Naive thymus-derived CD8-positive, alpha-beta T cell (primary cell): ENCODE measurements at regions not wholly inside any gene's neighbourhood (a gene's known extent, or its start where the extent isn't known, plus 50 kb on each side); places are given as distances from the start of the nearest gene placed in this dataset.
A peak's percentile ranks its signal among the peaks of the same experiment; 100 is the strongest.

ENCODE experiments used
- ATAC-seq, 2 donors: fragments of 150-1000 bp; cut with Tn5 transposase in 1 of 2; sonication (Bioruptor Pico), chemical (Tn5 transposase) in 1 of 2; 1 replicate in 1 of 2; 2 replicates in 1 of 2; pipeline ENCODE4 v1.10.0; 2021; ENCODE audit warnings: mild to moderate bottlenecking in 2 of 2, moderate library complexity in 2 of 2
- POLR2A ChIA-PET: fragments of 350-600 bp; sonication (Branson Sonifier 250); formaldehyde crosslinking; loops from one replicate; lab custom pipeline; 2021; ENCODE audit warnings: antibody characterized with exemption; lab: Charles Lee
- DNase-seq, 10 donors: peaks; one replicate each; pipeline versions ENCODE4 v3.0.0 to v3.0.0-alpha.2; 2020 to 2022
- H3K27ac Mint-ChIP-seq, 10 donors: one replicate each; pipeline ENCODE4 v1.8.0; 2020 to 2022; ENCODE audit warnings: mild to moderate bottlenecking in 10 of 10, mixed read lengths in 10 of 10, moderate library complexity in 4 of 10, inconsistent platforms in 1 of 10
- H3K27me3 Mint-ChIP-seq, 5 donors: one replicate each; pipeline ENCODE4 v1.8.0; 2021 to 2022; ENCODE audit warnings: mixed read lengths in 5 of 5
- H3K36me3 Mint-ChIP-seq, 3 donors: one replicate each; pipeline ENCODE4 v1.8.0; 2020 to 2022; ENCODE audit warnings: mixed read lengths in 3 of 3, mild to moderate bottlenecking in 2 of 3, inconsistent platforms in 1 of 3
- H3K4me1 Mint-ChIP-seq, 4 donors: one replicate each; pipeline ENCODE4 v1.8.0; 2021 to 2022; ENCODE audit warnings: mixed read lengths in 4 of 4
- H3K4me3 Mint-ChIP-seq, 10 donors: one replicate each; pipeline ENCODE4 v1.8.0; 2020 to 2022; ENCODE audit warnings: mild to moderate bottlenecking in 10 of 10, mixed read lengths in 10 of 10, moderate library complexity in 6 of 10, inconsistent platforms in 1 of 10
- H3K9me3 Mint-ChIP-seq, 9 donors: one replicate each; pipeline ENCODE4 v1.8.0; 2020 to 2022; ENCODE audit warnings: mixed read lengths in 9 of 9, mild to moderate bottlenecking in 3 of 9, inconsistent platforms in 1 of 9, moderate library complexity in 1 of 9

DNA sequence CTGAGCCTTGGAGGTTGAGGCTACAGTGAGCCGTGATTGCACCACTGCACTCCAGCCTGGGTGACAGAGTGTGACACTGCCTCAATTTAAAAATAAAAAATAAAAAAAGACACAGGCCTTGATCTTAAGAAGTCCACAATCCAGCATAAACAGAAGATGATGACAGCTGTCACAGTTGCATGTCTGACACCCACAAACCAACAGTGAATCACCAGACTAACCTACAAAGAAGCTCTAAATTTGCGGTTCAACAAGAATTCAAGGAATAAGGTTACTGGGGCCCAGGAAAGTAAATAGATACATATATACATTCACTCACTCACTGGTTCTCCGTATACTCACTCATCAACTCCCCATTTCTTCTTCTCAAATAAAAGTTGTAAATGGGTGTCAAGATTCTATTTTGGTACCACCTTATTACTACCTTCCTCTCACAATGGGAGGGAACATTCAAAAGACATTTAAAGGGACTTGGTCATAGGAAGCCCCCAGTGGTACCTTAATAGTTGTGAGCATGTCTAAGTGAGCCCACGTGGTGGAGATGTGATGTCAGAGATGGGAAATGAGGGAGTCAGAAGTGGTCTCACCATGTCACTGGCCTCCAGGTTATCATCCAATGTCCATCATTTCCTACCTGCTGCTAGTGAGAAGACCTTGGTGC, 66.9 kb upstream of the PRDX6 start:
- peak overlapping the region in 5 of 10 donors; percentile 36 to 66 (median 49) for H3K4me3 Mint-ChIP-seq
- no peak for DNase-seq
- ATAC-seq = peak; percentile 44 to 49
- peaks cover 16 to 76% (median 41%) of the 10 kb centered on the region in 4 donors for H3K4me1 Mint-ChIP-seq
- POLR2A ChIA-PET = interaction anchor here (0.8 to 1.5 kb wide), 2 partner anchors 11 to 414 kb away, joined by 3 read pairs; no protein-coding TSS in a partner anchor
- no peaks in the 10 kb centered on the region for H3K27me3 Mint-ChIP-seq
- no peaks in the 10 kb centered on the region for H3K9me3 Mint-ChIP-seq
- H3K36me3 Mint-ChIP-seq = peaks cover 0 to 16% (median 4%) of the 10 kb centered on the region in 3 donors
- peak overlapping the region in 9 of 10 donors; percentile 14 to 83 (median 56) for H3K27ac Mint-ChIP-seq

DNA sequence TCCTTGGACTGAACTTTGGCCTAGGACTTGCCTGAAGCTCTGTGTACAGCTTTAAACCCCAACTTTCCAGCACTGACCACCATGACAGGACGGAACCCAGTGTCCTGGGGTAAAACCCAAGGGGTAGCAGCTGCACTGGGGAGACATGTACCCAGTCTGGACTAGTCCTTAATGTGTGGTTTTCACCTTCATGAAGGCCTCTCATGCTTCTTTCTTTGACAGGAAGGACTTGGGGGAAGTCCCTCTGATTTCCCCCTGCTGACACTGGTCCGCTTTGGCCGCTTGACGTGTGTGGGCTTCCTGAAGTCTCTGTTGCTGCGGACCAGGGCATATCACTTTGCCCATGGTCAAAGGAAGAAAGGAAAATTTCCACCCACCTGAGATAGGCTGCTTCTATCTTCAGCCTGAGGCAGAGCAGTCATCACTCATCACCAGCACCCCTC, 66.3 kb upstream of the PRDX6 start:
- Mint-ChIP-seq H3K36me3 (peaks cover 0 to 19% (median 4%) of the 10 kb centered on the region in 3 donors), H3K27ac (peak overlapping the region in 8 of 10 donors; percentile 14 to 83 (median 60)), H3K9me3 (no peaks in the 10 kb centered on the region), H3K27me3 (no peaks in the 10 kb centered on the region), H3K4me1 (peaks cover 16 to 82% (median 41%) of the 10 kb centered on the region in 4 donors), H3K4me3 (peak overlapping the region in 4 of 10 donors; percentile 36 to 66 (median 46))
- ATAC-seq (peak; percentile 21 to 39), DNase-seq (peak in 1 of 10 donors; percentile 23)
- POLR2A ChIA-PET = interaction anchor here (0.8 to 1.5 kb wide), 2 partner anchors 12 to 413 kb away, joined by 3 read pairs; no protein-coding TSS in a partner anchor

GRCh38 chr1:173411835-173412742, 65.0 kb upstream of the PRDX6 start:
- ATAC-seq (no peak), DNase-seq (no peak)
- POLR2A ChIA-PET = interaction anchor here (0.7 kb wide), 1 partner anchor 666 kb away, joined by 5 read pairs; no protein-coding TSS in a partner anchor
- H3K9me3 Mint-ChIP-seq = no peaks in the 10 kb centered on the region
- no peaks in the 10 kb centered on the region for H3K27me3 Mint-ChIP-seq
- no peak overlapping the region for H3K4me3 Mint-ChIP-seq
- peak overlapping the region in 8 of 10 donors; percentile 6 to 82 (median 32) for H3K27ac Mint-ChIP-seq
- H3K4me1 Mint-ChIP-seq = peaks cover 11 to 78% (median 34%) of the 10 kb centered on the region in 4 donors
- H3K36me3 Mint-ChIP-seq = peaks cover 2 to 24% (median 4%) of the 10 kb centered on the region in 3 donors

DNA sequence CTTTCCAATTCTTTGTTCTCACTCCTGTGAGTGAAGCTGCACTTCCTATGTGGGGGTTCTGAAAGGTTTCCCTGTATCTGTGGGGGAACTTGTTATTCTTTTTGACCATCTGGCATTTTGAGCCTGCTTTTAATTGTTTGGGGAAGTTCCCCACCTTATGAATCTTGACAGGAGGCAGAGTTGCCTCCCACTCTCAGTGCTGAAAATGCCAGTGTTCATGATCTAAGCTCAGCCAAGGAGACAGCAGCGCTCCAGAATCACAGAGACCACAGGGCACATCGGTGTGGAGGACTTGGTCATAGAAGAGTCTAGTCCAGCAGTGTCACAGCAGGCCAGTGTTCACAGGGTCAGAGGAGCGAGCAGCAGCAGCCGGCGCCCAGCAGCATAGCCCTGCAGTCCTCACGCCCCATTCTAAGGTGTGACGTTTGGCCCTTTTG, 63.8 kb upstream of the PRDX6 start:
- Mint-ChIP-seq H3K27ac (peak overlapping the region in 8 of 10 donors; percentile 2 to 82 (median 48)), H3K4me3 (peak overlapping the region in 1 of 10 donors; percentile 21), H3K9me3 (no peaks in the 10 kb centered on the region), H3K36me3 (peaks cover 4 to 36% (median 5%) of the 10 kb centered on the region in 3 donors), H3K4me1 (peaks cover 11 to 80% (median 26%) of the 10 kb centered on the region in 4 donors), H3K27me3 (no peaks in the 10 kb centered on the region)
- ATAC-seq (no peak), DNase-seq (no peak)
- POLR2A ChIA-PET = interaction anchor here (0.6 kb wide), 1 partner anchor 54 kb away, joined by 3 read pairs; no protein-coding TSS in a partner anchor

DNA sequence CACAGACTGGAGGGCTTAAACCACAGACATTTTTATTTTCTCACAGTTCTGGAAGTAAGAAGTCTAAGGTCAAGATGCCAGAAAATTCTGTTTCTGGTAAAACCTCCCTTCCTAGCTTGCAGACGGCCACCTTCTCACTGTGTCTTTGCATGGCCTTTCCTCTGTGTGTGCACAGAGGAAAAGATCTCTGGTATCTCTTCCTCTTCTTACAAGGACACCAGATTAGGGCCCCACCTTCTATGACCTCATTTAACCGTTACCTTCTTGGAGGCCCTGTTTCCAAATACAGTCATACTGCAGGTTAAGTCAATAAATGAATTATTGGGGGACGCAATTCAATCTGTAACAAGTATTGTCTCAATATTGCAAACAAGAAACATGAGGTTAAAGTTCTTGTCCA, 63.0 kb upstream of the PRDX6 start:
- no peaks in the 10 kb centered on the region for H3K27me3 Mint-ChIP-seq
- POLR2A ChIA-PET = no interaction called here

DNA sequence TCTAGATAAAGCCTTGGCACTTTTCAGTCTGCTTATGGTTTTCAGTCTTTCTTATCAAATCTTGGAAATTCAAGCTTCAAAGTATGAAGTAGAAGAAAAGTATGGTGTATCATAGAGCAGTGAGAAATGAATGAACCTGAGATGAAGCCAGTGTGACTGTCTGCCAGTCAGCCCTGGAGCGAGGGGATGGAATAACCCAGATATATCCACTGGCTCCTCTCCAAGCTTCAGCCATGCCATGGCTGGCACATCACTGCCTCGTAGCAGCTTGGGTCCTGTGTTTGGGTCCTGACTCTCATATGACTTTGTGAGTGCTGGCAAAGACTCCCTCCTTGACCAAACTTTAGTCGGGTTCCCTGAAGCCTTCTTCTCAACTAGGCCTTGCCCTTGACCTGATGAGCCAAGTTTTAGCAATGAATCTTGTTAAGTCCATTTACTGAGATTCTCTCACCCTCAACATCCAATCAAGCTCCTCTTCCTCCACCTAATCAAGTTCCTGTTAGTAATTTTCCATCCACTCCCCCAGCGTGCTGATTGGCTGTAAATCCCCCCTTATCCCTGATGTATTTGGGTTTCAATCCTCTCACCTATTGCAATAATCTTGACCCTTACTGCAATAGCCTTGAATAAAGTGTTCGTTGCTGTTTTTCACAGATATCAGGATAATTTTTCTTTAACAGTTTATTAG, 62.5 kb upstream of the PRDX6 start:
- Mint-ChIP-seq H3K27ac (peak overlapping the region in 6 of 10 donors; percentile 10 to 82 (median 52)), H3K4me1 (peaks cover 7 to 77% (median 17%) of the 10 kb centered on the region in 4 donors), H3K9me3 (no peaks in the 10 kb centered on the region), H3K27me3 (no peaks in the 10 kb centered on the region), H3K36me3 (peaks cover 4 to 37% (median 6%) of the 10 kb centered on the region in 3 donors), H3K4me3 (no peak overlapping the region)
- DNase-seq = no peak
- POLR2A ChIA-PET = no interaction called here
- no peak for ATAC-seq

More for the DNA sequence above, 63.0 kb upstream of the PRDX6 start:
- no peak for DNase-seq
- peak overlapping the region in 6 of 10 donors; percentile 10 to 82 (median 24) for H3K27ac Mint-ChIP-seq
- no peak for ATAC-seq
- peaks cover 4 to 37% (median 6%) of the 10 kb centered on the region in 3 donors for H3K36me3 Mint-ChIP-seq
- H3K4me3 Mint-ChIP-seq = peak overlapping the region in 1 of 10 donors; percentile 58
- no peaks in the 10 kb centered on the region for H3K9me3 Mint-ChIP-seq
- H3K4me1 Mint-ChIP-seq = peaks cover 9 to 80% (median 22%) of the 10 kb centered on the region in 4 donors

DNA sequence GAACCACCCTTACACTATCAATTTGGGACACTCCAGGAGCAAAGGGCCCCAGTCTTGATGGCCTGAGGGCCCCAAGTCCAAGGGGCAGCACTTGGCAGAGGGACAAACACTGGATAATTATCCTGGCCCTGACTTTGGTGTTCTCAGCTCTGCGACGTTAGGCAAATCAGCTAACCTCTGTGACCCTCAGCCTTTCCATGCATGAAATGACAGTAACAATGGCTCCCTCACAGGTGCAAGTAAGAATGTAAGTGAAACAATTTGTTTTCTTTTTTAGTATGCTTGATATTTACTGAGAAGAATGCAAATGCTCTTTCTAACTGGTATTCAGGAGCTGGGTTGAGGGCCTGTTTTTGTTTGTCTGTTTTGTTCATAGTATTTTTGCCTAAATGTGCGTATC, 61.6 kb upstream of the PRDX6 start:
- ATAC-seq (no peak), DNase-seq (no peak)
- Mint-ChIP-seq H3K4me1 (peaks cover 11 to 77% (median 16%) of the 10 kb centered on the region in 4 donors), H3K9me3 (no peaks in the 10 kb centered on the region), H3K27ac (peak overlapping the region in 4 of 10 donors; percentile 19 to 73 (median 35)), H3K27me3 (no peaks in the 10 kb centered on the region), H3K36me3 (peaks cover 4 to 39% (median 6%) of the 10 kb centered on the region in 3 donors), H3K4me3 (peak overlapping the region in 1 of 10 donors; percentile 16)
- POLR2A ChIA-PET = no interaction called here

DNA sequence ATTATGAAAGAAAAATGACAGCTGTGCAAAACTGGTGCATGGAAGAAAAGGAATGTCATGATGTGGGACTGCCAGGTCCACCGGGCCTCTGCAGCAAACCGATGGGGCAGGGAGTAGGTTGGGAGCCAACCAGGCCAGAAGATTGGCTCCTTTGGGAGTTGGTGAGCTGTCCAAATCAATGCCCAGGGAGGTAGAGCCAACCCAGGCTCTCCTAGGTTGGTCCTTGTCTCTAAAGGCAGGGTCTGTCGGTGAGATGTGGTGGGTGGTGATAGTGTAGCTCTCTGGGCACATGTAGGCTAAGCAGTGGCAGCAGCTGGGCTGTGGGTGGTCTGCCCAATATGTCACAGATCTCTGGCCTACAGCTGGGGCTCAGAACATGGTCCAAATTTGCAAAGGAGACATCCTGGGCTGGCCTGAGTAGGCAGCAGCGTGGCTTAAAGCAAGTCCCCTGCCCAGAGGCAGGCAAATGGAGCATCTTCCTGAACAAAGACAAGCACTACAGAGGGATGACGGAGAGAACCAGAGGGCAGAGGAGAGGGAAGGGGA, 61.2 kb upstream of the PRDX6 start:
- DNase-seq = no peak
- POLR2A ChIA-PET = no interaction called here
- no peak for ATAC-seq
- H3K27me3 Mint-ChIP-seq = no peaks in the 10 kb centered on the region
- peaks cover 4 to 39% (median 6%) of the 10 kb centered on the region in 3 donors for H3K36me3 Mint-ChIP-seq
- H3K4me1 Mint-ChIP-seq = peaks cover 6 to 74% (median 11%) of the 10 kb centered on the region in 4 donors
- H3K9me3 Mint-ChIP-seq = no peaks in the 10 kb centered on the region
- peak overlapping the region in 1 of 10 donors; percentile 16 for H3K4me3 Mint-ChIP-seq
- H3K27ac Mint-ChIP-seq = peak overlapping the region in 3 of 10 donors; percentile 19 to 79 (median 73)

GRCh38 chr1:173417563-173417962, 59.6 kb upstream of the PRDX6 start:
- POLR2A ChIA-PET = interaction anchor here (0.6 kb wide), 1 partner anchor 592 kb away, joined by 4 read pairs; no protein-coding TSS in a partner anchor
- ATAC-seq = no peak
- H3K27me3 Mint-ChIP-seq = no peaks in the 10 kb centered on the region

DNA sequence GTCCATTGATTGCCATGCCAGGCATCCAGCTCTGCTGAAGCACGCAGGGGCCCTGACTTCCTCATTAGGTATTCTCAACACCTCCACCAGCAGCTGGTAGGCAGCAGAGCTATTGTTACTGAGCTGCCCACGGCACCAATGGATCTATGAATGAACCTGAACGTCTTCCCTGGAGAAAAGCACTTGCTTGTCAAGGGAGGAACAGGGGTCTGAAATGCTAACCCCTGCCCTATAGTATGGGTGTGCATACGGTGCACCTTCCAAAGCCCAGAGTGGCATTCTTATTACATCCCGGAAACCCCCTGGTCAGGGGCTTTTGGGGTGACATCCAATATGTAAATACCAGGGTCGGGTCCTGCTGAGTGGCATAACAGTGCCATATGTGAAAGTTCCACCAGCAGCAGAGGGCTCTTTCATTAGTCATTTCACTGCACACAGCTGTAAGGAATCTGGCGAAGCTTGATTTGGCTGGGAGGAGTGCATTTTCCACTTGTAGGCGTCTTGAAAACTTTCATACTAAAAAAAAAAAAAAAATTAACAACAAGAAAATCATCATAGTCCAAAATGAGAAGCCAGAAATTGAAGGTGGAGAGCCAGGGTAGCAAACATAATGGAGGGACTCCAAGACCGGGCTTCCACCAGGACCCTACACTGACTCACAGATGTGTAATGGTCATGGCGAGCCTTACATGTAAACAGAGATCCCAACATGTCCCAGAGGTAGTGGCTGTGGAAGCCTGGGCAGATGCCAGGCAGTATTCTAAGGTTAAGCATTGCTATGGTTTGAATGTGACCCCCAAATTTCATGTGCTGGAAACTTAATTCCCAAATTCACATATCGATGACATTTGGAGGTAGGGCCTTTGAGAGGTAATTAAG, 58.8 kb upstream of the PRDX6 start:
- POLR2A ChIA-PET = interaction anchor here (0.6 kb wide), 1 partner anchor 593 kb away, joined by 4 read pairs; no protein-coding TSS in a partner anchor
- ATAC-seq (no peak), DNase-seq (no peak)
- Mint-ChIP-seq H3K36me3 (peaks cover 4 to 47% (median 6%) of the 10 kb centered on the region in 3 donors), H3K9me3 (no peaks in the 10 kb centered on the region), H3K4me1 (peaks cover 6 to 64% (median 8%) of the 10 kb centered on the region in 4 donors), H3K27me3 (no peaks in the 10 kb centered on the region), H3K4me3 (no peak overlapping the region), H3K27ac (peak overlapping the region in 2 of 10 donors; percentile 13 to 49)

More at GRCh38 chr1:173417563-173417962, 59.6 kb upstream of the PRDX6 start:
- Mint-ChIP-seq H3K36me3 (peaks cover 4 to 46% (median 6%) of the 10 kb centered on the region in 3 donors), H3K9me3 (no peaks in the 10 kb centered on the region), H3K27ac (peak overlapping the region in 1 of 10 donors; percentile 13), H3K4me1 (peaks cover 6 to 71% (median 8%) of the 10 kb centered on the region in 4 donors), H3K4me3 (no peak overlapping the region)
- DNase-seq = no peak
